ENCODE measurements at regions not wholly inside any gene's neighbourhood (a gene's known extent, or its start where the extent isn't known, plus 50 kb on each side); places are given as distances from the start of the nearest gene placed in this dataset.

GRCh38 chr17:36864827-36865430 lies 72.3 kb upstream of the LHX1 start:
- DNase-seq (ENCODE audit: low spot score): no peak

GRCh38 chr17:36867716-36868341 lies 69.4 kb upstream of the LHX1 start:
- no peak for DNase-seq (ENCODE audit: low spot score)

GRCh38 chr17:36868777-36869176 lies 68.5 kb upstream of the LHX1 start:
- DNase-seq (ENCODE audit: low spot score): no peak

- no peak for DNase-seq (ENCODE audit: low spot score)
These were observed 67.8 kb upstream of the LHX1 start for GRCh38 chr17:36869441-36869840.

- DNase-seq (ENCODE audit: low spot score): no peak
These were observed 67.2 kb upstream of the LHX1 start for GRCh38 chr17:36869856-36870719.

DNA sequence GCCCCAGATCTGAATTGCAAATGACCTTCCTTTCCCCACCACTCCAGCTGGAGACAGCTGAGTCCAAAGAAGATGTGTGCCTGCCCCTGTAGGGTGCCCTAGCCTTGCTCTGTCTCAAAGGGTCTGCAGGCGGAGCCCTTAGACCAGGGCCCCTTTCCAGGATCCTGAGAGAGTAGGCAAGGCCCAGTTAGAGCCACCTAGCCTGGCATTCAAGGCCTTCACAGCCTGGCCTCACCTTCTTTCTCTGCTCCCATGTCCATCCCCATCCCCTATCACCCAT lies 66.6 kb upstream of the LHX1 start:
- no peak for DNase-seq (ENCODE audit: low spot score)

- DNase-seq (ENCODE audit: low spot score): no peak
These were observed 61.5 kb upstream of the LHX1 start for GRCh38 chr17:36875698-36876293.

DNA sequence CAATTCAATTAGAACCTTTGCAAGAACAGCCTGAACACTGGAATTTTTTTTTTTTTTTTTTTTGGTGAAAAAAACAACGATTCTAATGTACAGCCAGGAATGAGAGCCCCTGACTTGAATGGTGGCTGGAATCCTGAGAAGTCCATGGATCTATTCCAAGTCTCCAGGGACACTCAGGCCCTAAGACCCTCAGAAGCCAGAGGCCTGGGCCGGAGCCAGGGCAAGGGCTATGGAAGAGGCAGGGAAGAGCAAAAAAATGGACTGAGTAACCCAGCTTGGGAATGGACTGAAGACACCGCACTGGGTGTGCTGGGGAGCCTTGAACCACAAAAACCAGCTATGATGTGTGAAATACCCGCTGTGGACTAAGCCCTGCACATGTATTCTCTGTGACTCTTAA lies 60.3 kb upstream of the LHX1 start:
- no peak for DNase-seq (ENCODE audit: low spot score)

DNA sequence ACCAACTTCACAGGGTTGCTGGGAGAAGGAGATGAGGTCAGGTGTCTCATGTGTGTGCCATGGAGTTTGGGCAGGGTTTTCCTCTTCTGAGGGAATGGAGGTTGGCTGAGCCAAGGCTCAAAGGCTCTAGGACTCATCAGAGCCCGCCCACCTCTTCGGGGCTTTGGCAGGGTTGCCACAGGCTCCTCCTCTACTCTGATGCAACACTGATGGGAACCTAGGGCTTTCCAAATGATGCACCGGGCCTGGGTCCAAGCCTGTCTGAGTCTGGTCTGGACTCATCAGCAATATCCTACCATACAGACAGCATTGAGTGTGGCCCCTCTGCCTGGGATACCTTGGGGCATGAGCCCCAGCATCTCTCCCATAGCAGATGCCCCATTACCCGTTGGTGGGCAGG lies 59.5 kb upstream of the LHX1 start:
- DNase-seq (ENCODE audit: low spot score): no peak

- DNase-seq (ENCODE audit: low spot score): no peak
These were observed 59.1 kb upstream of the LHX1 start for GRCh38 chr17:36878216-36878615.

DNA sequence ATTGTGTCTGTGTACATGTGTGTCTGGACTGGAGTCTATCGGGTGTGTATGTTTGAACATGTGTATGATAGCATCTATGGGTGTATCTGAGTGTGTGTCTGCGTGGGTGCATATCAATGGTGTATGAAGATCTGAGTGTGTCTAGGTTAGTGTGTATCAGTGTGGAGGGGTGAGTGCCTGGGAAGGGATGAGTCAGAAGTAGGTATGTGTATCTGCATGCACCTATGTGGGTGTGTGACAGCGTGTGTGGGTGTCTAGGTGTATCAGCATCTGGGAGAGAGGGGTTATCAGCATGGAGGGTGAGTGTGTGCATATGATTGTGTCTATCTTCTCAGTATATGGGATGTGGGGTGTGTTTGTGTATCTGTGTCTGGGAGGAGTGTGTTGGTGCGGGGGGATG lies 58.2 kb upstream of the LHX1 start:
- DNase-seq (ENCODE audit: low spot score): no peak

GRCh38 chr17:36879624-36880131 lies 57.6 kb upstream of the LHX1 start:
- DNase-seq (ENCODE audit: low spot score): no peak

GRCh38 chr17:36880268-36880905 lies 56.9 kb upstream of the LHX1 start:
- DNase-seq (ENCODE audit: low spot score): no peak

DNA sequence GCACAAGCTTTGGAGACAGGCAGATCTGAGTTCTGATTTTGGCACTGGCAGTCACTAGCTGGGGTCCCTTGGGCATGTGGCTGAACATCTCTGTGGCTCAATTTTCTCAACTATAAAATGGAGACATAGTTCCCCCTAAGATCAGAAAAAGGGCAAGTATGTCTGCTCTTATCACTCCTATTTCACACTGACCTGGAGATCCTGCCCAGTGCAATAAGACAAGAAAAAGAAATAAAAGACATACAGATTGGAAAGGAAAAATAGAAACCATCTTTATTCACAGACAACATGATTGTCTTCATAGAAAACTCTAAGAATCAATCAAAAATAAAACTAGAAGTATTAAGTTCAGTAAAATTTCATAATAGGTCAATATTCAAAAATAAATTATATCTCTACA lies 56.0 kb upstream of the LHX1 start:
- DNase-seq (ENCODE audit: low spot score): no peak

DNA sequence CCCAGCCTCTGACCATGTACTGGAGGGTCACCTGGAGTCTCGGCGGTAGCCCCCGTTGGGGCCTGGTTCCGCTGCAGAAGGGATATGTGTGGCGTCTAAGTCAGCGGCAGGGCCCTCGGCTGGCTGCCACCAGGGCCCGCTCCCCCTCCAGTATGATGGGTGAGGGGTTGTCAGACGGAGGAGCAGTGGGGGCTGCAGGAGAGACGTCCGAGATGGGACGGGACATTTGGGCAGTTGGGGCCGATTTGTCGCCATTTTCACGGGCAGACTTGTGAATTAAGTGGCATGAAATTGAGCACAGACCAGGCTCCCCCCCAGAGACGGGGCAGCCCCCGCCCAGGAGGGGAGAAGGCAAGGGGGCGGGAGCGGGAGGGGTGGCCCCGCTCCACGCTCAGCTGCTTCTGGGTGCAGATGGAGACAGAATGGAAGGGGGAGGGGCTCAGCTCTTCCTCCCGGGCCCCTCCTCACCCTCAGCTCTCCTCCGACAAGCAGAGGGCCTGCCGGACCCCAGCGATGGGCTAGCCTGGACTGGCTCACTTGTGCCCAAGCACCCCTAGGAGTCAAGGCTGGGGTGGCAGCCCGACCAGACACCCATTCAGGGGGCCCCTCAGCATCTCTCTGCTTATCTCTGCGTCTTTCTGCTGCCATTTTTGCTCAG lies 52.7 kb upstream of the LHX1 start:
- no peak for DNase-seq (ENCODE audit: low spot score)

GRCh38 chr17:36885153-36885735 lies 52.0 kb upstream of the LHX1 start:
- no peak for DNase-seq (ENCODE audit: low spot score)

DNA sequence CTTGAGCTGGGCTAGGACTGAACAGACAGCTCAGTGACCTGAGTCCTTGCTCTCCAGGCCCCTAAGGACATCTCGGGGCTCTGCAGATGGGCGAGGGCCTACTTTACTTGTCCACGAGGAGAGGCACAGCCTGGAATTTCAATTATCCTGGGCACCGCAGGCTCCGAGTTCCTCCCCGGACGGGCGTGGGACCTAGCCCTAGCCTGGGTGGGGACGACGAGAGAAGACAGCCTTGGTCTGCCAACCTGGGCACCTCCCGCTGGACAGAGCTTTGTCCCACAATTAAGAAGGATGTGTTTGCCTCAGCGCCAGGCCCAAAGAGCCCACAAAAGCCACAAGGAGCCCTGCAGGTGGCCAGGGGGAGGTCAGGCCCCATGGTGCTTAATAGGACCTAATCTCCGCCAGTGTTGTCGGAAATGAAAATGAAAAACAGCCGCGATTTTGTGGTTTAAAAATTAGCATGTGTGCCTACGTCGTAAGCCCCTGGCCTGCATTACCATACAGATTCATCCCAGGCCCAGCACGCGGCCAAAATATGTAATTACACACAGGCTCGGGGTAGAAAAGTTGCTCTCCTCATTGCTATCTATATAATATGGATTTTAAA lies 51.4 kb upstream of the LHX1 start:
- DNase-seq (ENCODE audit: low spot score): no peak

Data from AG08396 (cell line).